HG02571 (cell line): ENCODE measurements at regions not wholly inside any gene's neighbourhood (a gene's known extent, or its start where the extent isn't known, plus 50 kb on each side); places are given as distances from the start of the nearest gene placed in this dataset.
"Not testable (repeated sequence)": the region's sequence is repeated elsewhere in the genome, so short reads cannot be mapped to it uniquely, and the experiment has no call there.

Experiments used
- ATAC-seq: cut with Tn5 transposase; IDR thresholded peaks from one replicate; pipeline ENCODE4 v1.9.1; 2021; ENCODE audit warnings: mild to moderate bottlenecking, moderate library complexity; ENCODE audit not compliant: unreplicated experiment

GRCh38 chr10:52598936-52599335 lies 173.6 kb downstream of the MBL2 start:
- no peak for ATAC-seq

- no peak for ATAC-seq
Measured at GRCh38 chr10:52599551-52600200, 172.9 kb downstream of the MBL2 start.

- ATAC-seq = not testable (repeated sequence)
Measured at GRCh38 chr10:52604131-52604530, 168.5 kb downstream of the MBL2 start.

GRCh38 chr10:52609071-52609470 lies 163.5 kb downstream of the MBL2 start:
- ATAC-seq = no peak

- ATAC-seq = no peak
Measured at GRCh38 chr10:52609626-52610240, 162.9 kb downstream of the MBL2 start.

GRCh38 chr10:52615331-52615730 lies 157.3 kb downstream of the MBL2 start:
- ATAC-seq = no peak

- ATAC-seq = no peak
Measured at GRCh38 chr10:52615756-52616394, 156.7 kb downstream of the MBL2 start.

- ATAC-seq = no peak
Measured at GRCh38 chr10:52616395-52616764, 156.2 kb downstream of the MBL2 start.

- no peak for ATAC-seq
Measured at GRCh38 chr10:52617346-52617745, 155.2 kb downstream of the MBL2 start.

- ATAC-seq = no peak
Measured at GRCh38 chr10:52619052-52619451, 153.5 kb downstream of the MBL2 start.

GRCh38 chr10:52621635-52622079 lies 150.9 kb downstream of the MBL2 start:
- no peak for ATAC-seq

GRCh38 chr10:52623761-52624160 lies 148.8 kb downstream of the MBL2 start:
- ATAC-seq = no peak

GRCh38 chr10:52627279-52627678 lies 145.3 kb downstream of the MBL2 start:
- ATAC-seq = no peak

- no peak for ATAC-seq
Measured at GRCh38 chr10:52631146-52631545, 141.4 kb downstream of the MBL2 start.

- ATAC-seq = no peak
Measured at GRCh38 chr10:52631648-52632047, 140.9 kb downstream of the MBL2 start.

- no peak for ATAC-seq
Measured at GRCh38 chr10:52632591-52632990, 140.0 kb downstream of the MBL2 start.

- ATAC-seq = no peak
Measured at GRCh38 chr10:52633266-52633665, 139.3 kb downstream of the MBL2 start.

- ATAC-seq = no peak
Measured at GRCh38 chr10:52635651-52636050, 136.9 kb downstream of the MBL2 start.

- no peak for ATAC-seq
Measured at GRCh38 chr10:52636874-52637273, 135.7 kb downstream of the MBL2 start.

GRCh38 chr10:52637592-52637991 lies 135.0 kb downstream of the MBL2 start:
- no peak for ATAC-seq

GRCh38 chr10:52639652-52640051 lies 132.9 kb downstream of the MBL2 start:
- ATAC-seq = no peak

GRCh38 chr10:52642208-52642607 lies 130.4 kb downstream of the MBL2 start:
- no peak for ATAC-seq
